ENCODE measurements at regions not wholly inside any gene's neighbourhood (a gene's known extent, or its start where the extent isn't known, plus 50 kb on each side); places are given as distances from the start of the nearest gene placed in this dataset.

- H3K4me1 ChIP-seq (ENCODE audit: control insufficient read depth, insufficient read depth, low read depth, low read length), result peaks cover 7% of the 10 kb centered on the region
- no peak overlapping the region for H3K4me3 ChIP-seq (ENCODE audit: insufficient read depth in 1 of 2, low read depth in 1 of 2, low read length in 2 of 2)
- no peak overlapping the region for H2AFZ ChIP-seq (ENCODE audit: low read depth, low read length)
- H3K79me1 ChIP-seq (replicated peaks; ENCODE audit: low read length, poor library complexity, severe bottlenecking), result no peaks in the 10 kb centered on the region
- H2BK12ac ChIP-seq (ENCODE audit: low read length in 2 of 2), result no peak overlapping the region
- peaks cover 10% of the 10 kb centered on the region for H3K9me3 ChIP-seq (ENCODE audit: control insufficient read depth, low read length)
- H4K8ac ChIP-seq (ENCODE audit: low read length), result no peak overlapping the region
- peak overlapping the region; percentile 68 for H2AK5ac ChIP-seq (ENCODE audit: low read length, severe bottlenecking)
- no peak overlapping the region for H2BK15ac ChIP-seq (ENCODE audit: low read depth, poor library complexity, severe bottlenecking)
- no peak overlapping the region for H3K23ac ChIP-seq (ENCODE audit: low read length in 2 of 2)
- H2BK120ac ChIP-seq (ENCODE audit: low read depth, low read length), result no peak overlapping the region
- H3K27ac ChIP-seq (ENCODE audit: low read length, poor library complexity, severe bottlenecking), result no peak overlapping the region
- WGBS, result 95% methylated on average over 5 of the region's 5 CpGs
- H3K27me3 ChIP-seq (ENCODE audit: control insufficient read depth in 1 of 2, insufficient read depth in 1 of 2, low read length in 2 of 2), result no peaks in the 10 kb centered on the region
- no peak overlapping the region for H3K18ac ChIP-seq (ENCODE audit: low read depth in 1 of 2, low read length in 2 of 2)
- H2BK5ac ChIP-seq (ENCODE audit: low read depth, low read length, poor library complexity, severe bottlenecking), result no peak overlapping the region
- no peak overlapping the region for H3K14ac ChIP-seq (ENCODE audit: low read length in 2 of 2)
- no peak overlapping the region for H3K4ac ChIP-seq (ENCODE audit: low read depth in 1 of 2, low read length in 2 of 2)
- DNase-seq, result no peak
- H4K91ac ChIP-seq (ENCODE audit: low read length), result no peak overlapping the region
- no peaks in the 10 kb centered on the region for H3K36me3 ChIP-seq (ENCODE audit: control insufficient read depth in 1 of 2, insufficient read depth in 2 of 2, low read depth in 1 of 2, low read length in 2 of 2)
- H3K9ac ChIP-seq (ENCODE audit: low read length), result no peak overlapping the region
- no peak overlapping the region for H3K4me2 ChIP-seq (ENCODE audit: low read length, poor library complexity, severe bottlenecking)
Observed at GRCh38 chr12:42969355-42969754, 379.8 kb upstream of the PRICKLE1 start.

- Histone ChIP-seq H3K14ac (ENCODE audit: low read length in 2 of 2) (no peak overlapping the region), H3K4me3 (ENCODE audit: insufficient read depth in 1 of 2, low read depth in 1 of 2, low read length in 2 of 2) (no peak overlapping the region), H4K91ac (ENCODE audit: low read length) (no peak overlapping the region), H2AFZ (ENCODE audit: low read depth, low read length) (no peak overlapping the region), H3K4me2 (ENCODE audit: low read length, poor library complexity, severe bottlenecking) (no peak overlapping the region), H3K23ac (ENCODE audit: low read length in 2 of 2) (no peak overlapping the region), H3K18ac (ENCODE audit: low read depth in 1 of 2, low read length in 2 of 2) (no peak overlapping the region), H3K36me3 (ENCODE audit: control insufficient read depth in 1 of 2, insufficient read depth in 2 of 2, low read depth in 1 of 2, low read length in 2 of 2) (no peaks in the 10 kb centered on the region), H3K4ac (ENCODE audit: low read depth in 1 of 2, low read length in 2 of 2) (no peak overlapping the region), H2BK12ac (ENCODE audit: low read length in 2 of 2) (no peak overlapping the region), H2BK5ac (ENCODE audit: low read depth, low read length, poor library complexity, severe bottlenecking) (no peak overlapping the region), H3K9ac (ENCODE audit: low read length) (no peak overlapping the region), H2AK5ac (ENCODE audit: low read length, severe bottlenecking) (no peak overlapping the region), H2BK15ac (ENCODE audit: low read depth, poor library complexity, severe bottlenecking) (no peak overlapping the region), H3K9me3 (ENCODE audit: control insufficient read depth, low read length) (peaks cover 10% of the 10 kb centered on the region), H3K27me3 (ENCODE audit: control insufficient read depth in 1 of 2, insufficient read depth in 1 of 2, low read length in 2 of 2) (no peaks in the 10 kb centered on the region), H3K4me1 (ENCODE audit: control insufficient read depth, insufficient read depth, low read depth, low read length) (peaks cover 7% of the 10 kb centered on the region), H4K8ac (ENCODE audit: low read length) (no peak overlapping the region), H3K27ac (ENCODE audit: low read length, poor library complexity, severe bottlenecking) (no peak overlapping the region), H3K79me1 (replicated peaks; ENCODE audit: low read length, poor library complexity, severe bottlenecking) (no peaks in the 10 kb centered on the region), H2BK120ac (ENCODE audit: low read depth, low read length) (no peak overlapping the region)
- no CpG with 5 or more reads among the region's 1 CpG for WGBS
- no peak for DNase-seq
Observed at GRCh38 chr12:42968426-42968825, 378.9 kb upstream of the PRICKLE1 start.

- Histone ChIP-seq H3K4me2 (ENCODE audit: low read length, poor library complexity, severe bottlenecking) (no peak overlapping the region), H3K4me1 (ENCODE audit: control insufficient read depth, insufficient read depth, low read depth, low read length) (peaks cover 7% of the 10 kb centered on the region), H2BK5ac (ENCODE audit: low read depth, low read length, poor library complexity, severe bottlenecking) (no peak overlapping the region), H3K27me3 (ENCODE audit: control insufficient read depth in 1 of 2, insufficient read depth in 1 of 2, low read length in 2 of 2) (no peaks in the 10 kb centered on the region), H4K8ac (ENCODE audit: low read length) (no peak overlapping the region), H3K9ac (ENCODE audit: low read length) (no peak overlapping the region), H2AK5ac (ENCODE audit: low read length, severe bottlenecking) (no peak overlapping the region), H3K18ac (ENCODE audit: low read depth in 1 of 2, low read length in 2 of 2) (no peak overlapping the region), H3K4ac (ENCODE audit: low read depth in 1 of 2, low read length in 2 of 2) (no peak overlapping the region), H2BK12ac (ENCODE audit: low read length in 2 of 2) (no peak overlapping the region), H3K79me1 (replicated peaks; ENCODE audit: low read length, poor library complexity, severe bottlenecking) (no peaks in the 10 kb centered on the region), H2AFZ (ENCODE audit: low read depth, low read length) (no peak overlapping the region), H3K27ac (ENCODE audit: low read length, poor library complexity, severe bottlenecking) (no peak overlapping the region), H3K4me3 (ENCODE audit: insufficient read depth in 1 of 2, low read depth in 1 of 2, low read length in 2 of 2) (no peak overlapping the region), H2BK120ac (ENCODE audit: low read depth, low read length) (no peak overlapping the region), H4K91ac (ENCODE audit: low read length) (no peak overlapping the region), H3K23ac (ENCODE audit: low read length in 2 of 2) (no peak overlapping the region), H3K36me3 (ENCODE audit: control insufficient read depth in 1 of 2, insufficient read depth in 2 of 2, low read depth in 1 of 2, low read length in 2 of 2) (no peaks in the 10 kb centered on the region), H2BK15ac (ENCODE audit: low read depth, poor library complexity, severe bottlenecking) (no peak overlapping the region), H3K14ac (ENCODE audit: low read length in 2 of 2) (no peak overlapping the region), H3K9me3 (ENCODE audit: control insufficient read depth, low read length) (peaks cover 10% of the 10 kb centered on the region)
- DNase-seq, result no peak
- 100% methylated on average over 2 of the region's 3 CpGs for WGBS
Observed at GRCh38 chr12:42967850-42968249, 378.3 kb upstream of the PRICKLE1 start.

GRCh38 chr12:42963988-42964387, 374.4 kb upstream of the PRICKLE1 start:
- Histone ChIP-seq H3K4me3 (ENCODE audit: insufficient read depth in 1 of 2, low read depth in 1 of 2, low read length in 2 of 2) (no peak overlapping the region), H2AK5ac (ENCODE audit: low read length, severe bottlenecking) (no peak overlapping the region), H3K23ac (ENCODE audit: low read length in 2 of 2) (no peak overlapping the region), H3K4me1 (ENCODE audit: control insufficient read depth, insufficient read depth, low read depth, low read length) (peaks cover 7% of the 10 kb centered on the region), H2BK12ac (ENCODE audit: low read length in 2 of 2) (no peak overlapping the region), H3K27ac (ENCODE audit: low read length, poor library complexity, severe bottlenecking) (no peak overlapping the region), H3K14ac (ENCODE audit: low read length in 2 of 2) (no peak overlapping the region), H2AFZ (ENCODE audit: low read depth, low read length) (no peak overlapping the region), H3K27me3 (ENCODE audit: control insufficient read depth in 1 of 2, insufficient read depth in 1 of 2, low read length in 2 of 2) (no peaks in the 10 kb centered on the region), H3K9ac (ENCODE audit: low read length) (no peak overlapping the region), H3K9me3 (ENCODE audit: control insufficient read depth, low read length) (no peaks in the 10 kb centered on the region), H3K4me2 (ENCODE audit: low read length, poor library complexity, severe bottlenecking) (no peak overlapping the region), H4K91ac (ENCODE audit: low read length) (no peak overlapping the region), H2BK5ac (ENCODE audit: low read depth, low read length, poor library complexity, severe bottlenecking) (no peak overlapping the region), H3K79me1 (replicated peaks; ENCODE audit: low read length, poor library complexity, severe bottlenecking) (no peaks in the 10 kb centered on the region), H3K4ac (ENCODE audit: low read depth in 1 of 2, low read length in 2 of 2) (no peak overlapping the region), H3K18ac (ENCODE audit: low read depth in 1 of 2, low read length in 2 of 2) (no peak overlapping the region), H2BK120ac (ENCODE audit: low read depth, low read length) (no peak overlapping the region), H3K36me3 (ENCODE audit: control insufficient read depth in 1 of 2, insufficient read depth in 2 of 2, low read depth in 1 of 2, low read length in 2 of 2) (no peaks in the 10 kb centered on the region), H2BK15ac (ENCODE audit: low read depth, poor library complexity, severe bottlenecking) (no peak overlapping the region), H4K8ac (ENCODE audit: low read length) (no peak overlapping the region)
- no peak for DNase-seq
- no CpG with 5 or more reads among the region's 3 CpGs for WGBS
